GM19467 (cell line): ENCODE measurements at regions not wholly inside any gene's neighbourhood (a gene's known extent, or its start where the extent isn't known, plus 50 kb on each side); places are given as distances from the start of the nearest gene placed in this dataset.

Source experiments
- ATAC-seq: cut with Tn5 transposase; IDR thresholded peaks from one replicate; pipeline ENCODE4 v1.9.1; 2021; ENCODE audit warnings: mild to moderate bottlenecking, moderate library complexity; ENCODE audit not compliant: unreplicated experiment

- no peak for ATAC-seq
Measured at GRCh38 chr7:20267482-20267881, 50.3 kb upstream of the MACC1 start.

DNA sequence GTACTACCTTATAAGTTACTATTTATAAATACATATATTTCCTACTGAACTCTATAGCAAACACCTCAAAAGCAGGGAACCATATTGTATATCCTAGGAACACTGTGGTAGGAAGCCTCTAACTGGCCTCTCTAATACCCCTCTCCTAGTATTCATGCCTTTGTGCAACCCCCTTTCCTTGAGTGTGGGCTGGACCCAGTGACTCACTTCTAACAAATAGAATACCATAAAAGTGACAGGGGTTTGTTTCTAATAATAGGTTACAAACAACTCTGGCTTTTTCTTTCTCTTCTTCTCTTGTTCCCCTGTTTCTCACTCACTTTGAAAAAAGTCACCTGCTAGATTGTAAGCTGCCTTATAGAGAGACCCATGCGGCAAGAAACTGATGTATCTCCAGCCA lies 51.6 kb upstream of the MACC1 start:
- ATAC-seq: no peak

- no peak for ATAC-seq
Measured at GRCh38 chr7:20269726-20270125, 52.5 kb upstream of the MACC1 start.

DNA sequence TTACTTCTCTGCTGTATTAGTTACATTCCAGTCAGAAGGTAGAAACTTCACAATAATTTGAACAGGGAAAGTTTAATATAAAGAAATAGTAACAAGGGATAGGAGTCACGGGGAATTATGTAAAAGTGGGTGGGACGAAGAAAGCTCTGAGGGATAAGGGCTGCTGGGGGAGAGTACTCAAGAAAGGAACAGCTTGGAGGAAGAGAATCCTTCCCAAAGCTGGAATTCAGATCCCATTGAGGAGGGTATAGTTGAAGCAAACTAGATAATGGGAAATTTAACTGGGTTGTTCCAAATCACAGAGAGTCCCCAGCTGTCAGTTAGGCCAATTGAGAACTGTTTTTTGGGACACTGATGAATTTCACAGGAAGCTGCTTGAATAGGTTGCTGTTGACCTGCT lies 53.2 kb upstream of the MACC1 start:
- ATAC-seq: no peak

DNA sequence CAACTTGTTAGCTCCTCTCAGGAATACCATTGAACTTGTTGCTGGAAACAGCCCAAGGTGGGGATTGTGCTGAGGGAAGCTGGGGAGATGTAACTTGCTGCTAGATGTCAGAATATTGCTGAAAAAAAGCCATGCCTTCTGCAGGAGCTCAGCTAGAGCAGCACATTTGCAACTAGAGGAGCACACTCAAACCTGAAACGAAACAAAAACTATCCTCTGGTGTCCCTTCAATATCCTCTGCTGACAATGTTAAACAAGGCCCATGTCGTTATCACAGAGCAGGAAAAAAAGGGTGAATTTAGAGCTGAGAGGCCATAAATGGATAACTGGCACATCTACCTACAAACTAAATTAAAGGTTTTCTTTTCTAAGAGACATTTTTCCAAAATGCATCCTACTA lies 53.7 kb upstream of the MACC1 start:
- ATAC-seq: peak; percentile 93

GRCh38 chr7:20275637-20276036 lies 55.1 kb upstream of the ITGB8 start:
- no peak for ATAC-seq

DNA sequence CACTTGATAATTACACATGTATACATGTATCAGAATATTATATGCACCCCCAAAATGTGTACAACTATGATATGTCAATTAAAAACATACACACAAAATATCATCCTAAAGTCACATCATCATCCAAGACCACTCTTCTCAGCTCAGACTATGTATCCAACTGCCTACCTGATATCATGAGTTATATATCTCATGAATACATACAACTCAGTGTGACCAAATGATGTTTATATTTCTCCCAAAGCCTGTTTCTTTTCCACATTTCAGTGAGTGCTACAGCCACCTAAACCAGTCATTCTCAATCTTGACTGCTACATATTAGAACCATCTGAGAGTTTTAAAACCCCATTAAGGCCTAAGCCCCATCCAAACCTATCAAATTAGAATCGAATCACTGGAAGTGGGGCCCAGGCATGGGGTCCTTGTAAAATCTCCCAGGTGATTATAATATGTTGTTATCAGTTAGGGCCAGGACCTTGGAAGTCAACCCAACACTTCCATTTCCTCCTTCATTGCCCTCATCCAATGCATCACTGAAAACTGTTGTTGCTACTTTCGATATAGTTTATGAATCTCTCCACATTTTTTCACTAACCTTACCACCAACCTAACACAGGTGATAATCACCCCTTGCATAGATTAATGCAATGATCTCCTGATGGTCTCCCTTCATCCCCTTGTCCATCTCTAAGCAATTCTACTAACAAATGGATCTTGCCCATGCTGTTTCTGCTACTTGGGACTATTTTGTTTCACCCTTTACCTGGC lies 53.8 kb upstream of the ITGB8 start:
- ATAC-seq: no peak

DNA sequence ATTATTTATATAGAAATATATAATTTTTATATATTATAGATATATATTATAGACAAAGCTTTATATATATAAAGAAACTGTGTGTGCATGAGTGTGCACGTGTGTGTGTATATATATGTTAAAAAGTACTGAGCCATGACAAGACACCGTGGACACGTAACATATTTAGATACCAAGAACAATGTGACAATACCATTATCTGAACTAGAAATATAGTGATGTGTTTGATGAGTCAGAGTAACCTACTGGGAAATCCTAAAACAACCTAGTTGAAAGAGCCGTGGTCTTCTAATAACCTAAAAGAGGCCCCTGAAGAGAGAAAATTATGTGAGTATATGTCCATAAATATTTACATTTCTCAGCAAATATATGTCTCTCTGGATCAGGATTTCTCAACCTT lies 50.7 kb upstream of the ITGB8 start:
- no peak for ATAC-seq

GRCh38 chr7:20280475-20281351 lies 50.0 kb upstream of the ITGB8 start:
- ATAC-seq: no peak
